Neural cell (in vitro differentiated cells): ENCODE measurements at regions not wholly inside any gene's neighbourhood (a gene's known extent, or its start where the extent isn't known, plus 50 kb on each side); places are given as distances from the start of the nearest gene placed in this dataset.

Source experiments
- H2AFZ ChIP-seq: fragments of 200-600, 300-800 bp; sonication (generic), shearing (Covaris generic); 2 replicates; pipeline ENCODE4 v1.6.0; 2014; ENCODE audit warnings: low read depth, mild to moderate bottlenecking, antibody characterized with exemption, low read length, moderate library complexity
- H3F3A ChIP-seq: fragments of 200-600 bp; shearing (Covaris generic); 2 replicates; pipeline ENCODE4 v1.6.1; 2016; ENCODE audit warnings: mild to moderate bottlenecking, moderate library complexity, mixed read lengths, antibody characterized with exemption, low read length; ENCODE audit not compliant: insufficient read depth, poor library complexity, severe bottlenecking
- H3K27ac ChIP-seq: fragments of 200-600, 300-800 bp; sonication (generic), shearing (Covaris generic); 2 replicates; pipeline ENCODE4 v1.5.1; 2014; ENCODE audit warnings: mild to moderate bottlenecking, low read length, moderate library complexity
- H3K27me3 ChIP-seq: fragments of 300-800, 200-600 bp; sonication (generic), shearing (Covaris generic); 2 replicates; pipeline ENCODE4 v1.6.0; 2014; ENCODE audit warnings: mild to moderate bottlenecking, low read depth, low read length, moderate library complexity; ENCODE audit not compliant: insufficient read depth
- H3K36me3 ChIP-seq: fragments of 300-800, 200-600 bp; sonication (generic), shearing (Covaris generic); 2 replicates; pipeline ENCODE4 v1.5.1; 2014; ENCODE audit warnings: mild to moderate bottlenecking, antibody characterized with exemption, low read length, moderate library complexity; ENCODE audit not compliant: insufficient read depth
- H3K4me2 ChIP-seq: fragments of 300-800, 200-600 bp; sonication (generic), shearing (Covaris generic); 2 replicates; pipeline ENCODE4 v1.6.0; 2014; ENCODE audit warnings: mild to moderate bottlenecking, low read length
- H3K4me3 ChIP-seq: fragments of 300-800, 200-600 bp; sonication (generic), shearing (Covaris generic); 2 replicates; pipeline ENCODE4 v1.5.1; 2014; ENCODE audit warnings: mild to moderate bottlenecking, low read length, moderate library complexity
- H3K79me2 ChIP-seq: fragments of 200-600 bp; shearing (Covaris generic); replicated peaks from 2 replicates; pipeline ENCODE4 v1.6.0; 2014; ENCODE audit warnings: mild to moderate bottlenecking, low read length, moderate library complexity; ENCODE audit not compliant: insufficient read depth
- H3K9ac ChIP-seq: fragments of 300-800, 200-600 bp; sonication (generic), shearing (Covaris generic); 2 replicates; pipeline ENCODE4 v1.6.1; 2016; ENCODE audit warnings: mild to moderate bottlenecking, low read length, mixed read lengths
- H3K9me2 ChIP-seq: fragments of 200-600 bp; shearing (Covaris generic); 2 replicates; pipeline ENCODE4 v1.6.1; 2016; ENCODE audit warnings: mild to moderate bottlenecking, low read length, mixed read lengths; ENCODE audit not compliant: insufficient read depth
- H3K9me3 ChIP-seq: fragments of 200-600, 300-800 bp; sonication (generic), shearing (Covaris generic); 2 replicates; pipeline ENCODE4 v1.6.1; 2016; ENCODE audit warnings: mild to moderate bottlenecking, mixed run types, low read length, moderate library complexity, mixed read lengths
- H4K20me1 ChIP-seq: fragments of 200-600 bp; shearing (Covaris generic); 2 replicates; pipeline ENCODE4 v1.6.1; 2016; ENCODE audit warnings: mild to moderate bottlenecking, mixed run types; ENCODE audit not compliant: insufficient read depth
- EP300 ChIP-seq: fragments of 450-650 bp; conservative IDR thresholded peaks from 2 replicates; pipeline ENCODE4 v1.6.1; 2014; ENCODE audit warnings: antibody characterized with exemption, mild to moderate bottlenecking, moderate library complexity; ENCODE audit not compliant: poor library complexity, severe bottlenecking
- EZH2 ChIP-seq: fragments of 200-600, 300-800 bp; shearing (Covaris generic), sonication (generic); IDR thresholded peaks from 2 replicates; pipeline ENCODE4 v1.6.1; 2014; ENCODE audit warnings: antibody characterized with exemption, low read length, borderline replicate concordance, mild to moderate bottlenecking; ENCODE audit not compliant: insufficient read depth, poor library complexity, severe bottlenecking
- MXI1 ChIP-seq: fragments of 450-650 bp; conservative IDR thresholded peaks from 2 replicates; pipeline ENCODE4 v1.6.1; 2014; ENCODE audit warnings: antibody characterized with exemption, mild to moderate bottlenecking; ENCODE audit not compliant: poor library complexity, severe bottlenecking
- POLR2AphosphoS5 ChIP-seq: IDR thresholded peaks from 2 replicates; pipeline ENCODE4 v1.6.1; 2012
- RAD21 ChIP-seq: fragments of 450-650 bp; conservative IDR thresholded peaks from 2 replicates; pipeline ENCODE4 v1.6.1; 2014; ENCODE audit warnings: antibody characterized with exemption, mild to moderate bottlenecking, moderate library complexity
- SMC3 ChIP-seq: fragments of 450-650 bp; conservative IDR thresholded peaks from 2 replicates; pipeline ENCODE4 v1.6.1; 2014; ENCODE audit warnings: antibody characterized with exemption, mild to moderate bottlenecking, moderate library complexity; ENCODE audit not compliant: poor library complexity
- TAF1 ChIP-seq: IDR thresholded peaks from 2 replicates; pipeline ENCODE4 v1.6.1; 2012; ENCODE audit warnings: low read depth
- TF ChIP-seq, protein P1 (sequence below): fragments of 450-650 bp; IDR thresholded peaks from 2 replicates; pipeline ENCODE4 v1.5.1; 2014; ENCODE audit warnings: antibody characterized with exemption, mild to moderate bottlenecking, moderate library complexity; ENCODE audit not compliant: poor library complexity, severe bottlenecking
- TF ChIP-seq, protein P2 (sequence below): IDR thresholded peaks from 2 replicates; pipeline ENCODE4 v1.6.1; 2012; ENCODE audit warnings: borderline replicate concordance

DNA sequence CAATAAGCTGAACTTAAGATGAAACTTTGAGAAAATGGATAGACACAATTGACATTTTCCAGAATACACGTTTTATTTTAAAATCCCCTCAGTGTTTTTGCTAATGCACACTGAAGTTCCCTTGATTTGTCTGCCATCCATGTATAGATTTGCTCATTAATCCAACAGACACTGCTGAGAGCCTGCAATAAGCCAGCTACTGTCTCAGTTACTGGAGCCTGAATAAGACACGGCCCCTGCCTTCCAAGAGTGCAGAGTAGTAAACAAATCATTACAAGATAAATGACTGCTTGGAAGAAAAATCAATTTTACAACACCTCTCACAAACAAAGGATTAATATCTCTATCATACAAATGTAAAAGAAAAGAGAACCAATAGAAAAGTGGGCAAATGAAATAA, 130.1 kb downstream of the TLR5 start:
- Histone ChIP-seq H4K20me1 (no peaks in the 10 kb centered on the region), H3F3A (no peaks in the 10 kb centered on the region), H3K9me2 (no peaks in the 10 kb centered on the region), H3K9ac (no peak overlapping the region), H3K9me3 (no peaks in the 10 kb centered on the region), H3K79me2 (no peaks in the 10 kb centered on the region), H3K36me3 (no peaks in the 10 kb centered on the region), H3K4me3 (no peak overlapping the region), H3K4me2 (no peak overlapping the region), H2AFZ (no peak overlapping the region), H3K27me3 (no peaks in the 10 kb centered on the region), H3K27ac (no peak overlapping the region)
- TF ChIP-seq TAF1 (no peak), POLR2AphosphoS5 (no peak), EZH2 (no peak), EP300 (no peak), SMC3 (no peak), RAD21 (no peak), MXI1 (no peak)
- TF ChIP-seq, protein P1, sequence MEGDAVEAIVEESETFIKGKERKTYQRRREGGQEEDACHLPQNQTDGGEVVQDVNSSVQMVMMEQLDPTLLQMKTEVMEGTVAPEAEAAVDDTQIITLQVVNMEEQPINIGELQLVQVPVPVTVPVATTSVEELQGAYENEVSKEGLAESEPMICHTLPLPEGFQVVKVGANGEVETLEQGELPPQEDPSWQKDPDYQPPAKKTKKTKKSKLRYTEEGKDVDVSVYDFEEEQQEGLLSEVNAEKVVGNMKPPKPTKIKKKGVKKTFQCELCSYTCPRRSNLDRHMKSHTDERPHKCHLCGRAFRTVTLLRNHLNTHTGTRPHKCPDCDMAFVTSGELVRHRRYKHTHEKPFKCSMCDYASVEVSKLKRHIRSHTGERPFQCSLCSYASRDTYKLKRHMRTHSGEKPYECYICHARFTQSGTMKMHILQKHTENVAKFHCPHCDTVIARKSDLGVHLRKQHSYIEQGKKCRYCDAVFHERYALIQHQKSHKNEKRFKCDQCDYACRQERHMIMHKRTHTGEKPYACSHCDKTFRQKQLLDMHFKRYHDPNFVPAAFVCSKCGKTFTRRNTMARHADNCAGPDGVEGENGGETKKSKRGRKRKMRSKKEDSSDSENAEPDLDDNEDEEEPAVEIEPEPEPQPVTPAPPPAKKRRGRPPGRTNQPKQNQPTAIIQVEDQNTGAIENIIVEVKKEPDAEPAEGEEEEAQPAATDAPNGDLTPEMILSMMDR, result no peak
- TF ChIP-seq, protein P2, sequence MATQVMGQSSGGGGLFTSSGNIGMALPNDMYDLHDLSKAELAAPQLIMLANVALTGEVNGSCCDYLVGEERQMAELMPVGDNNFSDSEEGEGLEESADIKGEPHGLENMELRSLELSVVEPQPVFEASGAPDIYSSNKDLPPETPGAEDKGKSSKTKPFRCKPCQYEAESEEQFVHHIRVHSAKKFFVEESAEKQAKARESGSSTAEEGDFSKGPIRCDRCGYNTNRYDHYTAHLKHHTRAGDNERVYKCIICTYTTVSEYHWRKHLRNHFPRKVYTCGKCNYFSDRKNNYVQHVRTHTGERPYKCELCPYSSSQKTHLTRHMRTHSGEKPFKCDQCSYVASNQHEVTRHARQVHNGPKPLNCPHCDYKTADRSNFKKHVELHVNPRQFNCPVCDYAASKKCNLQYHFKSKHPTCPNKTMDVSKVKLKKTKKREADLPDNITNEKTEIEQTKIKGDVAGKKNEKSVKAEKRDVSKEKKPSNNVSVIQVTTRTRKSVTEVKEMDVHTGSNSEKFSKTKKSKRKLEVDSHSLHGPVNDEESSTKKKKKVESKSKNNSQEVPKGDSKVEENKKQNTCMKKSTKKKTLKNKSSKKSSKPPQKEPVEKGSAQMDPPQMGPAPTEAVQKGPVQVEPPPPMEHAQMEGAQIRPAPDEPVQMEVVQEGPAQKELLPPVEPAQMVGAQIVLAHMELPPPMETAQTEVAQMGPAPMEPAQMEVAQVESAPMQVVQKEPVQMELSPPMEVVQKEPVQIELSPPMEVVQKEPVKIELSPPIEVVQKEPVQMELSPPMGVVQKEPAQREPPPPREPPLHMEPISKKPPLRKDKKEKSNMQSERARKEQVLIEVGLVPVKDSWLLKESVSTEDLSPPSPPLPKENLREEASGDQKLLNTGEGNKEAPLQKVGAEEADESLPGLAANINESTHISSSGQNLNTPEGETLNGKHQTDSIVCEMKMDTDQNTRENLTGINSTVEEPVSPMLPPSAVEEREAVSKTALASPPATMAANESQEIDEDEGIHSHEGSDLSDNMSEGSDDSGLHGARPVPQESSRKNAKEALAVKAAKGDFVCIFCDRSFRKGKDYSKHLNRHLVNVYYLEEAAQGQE, result no peak

GRCh38 chr1:223014142-223014873, 128.7 kb downstream of the TLR5 start:
- H3K36me3 ChIP-seq, result no peaks in the 10 kb centered on the region

More at GRCh38 chr1:223014142-223014873, 128.7 kb downstream of the TLR5 start:
- H3K79me2 ChIP-seq, result no peaks in the 10 kb centered on the region
- no peak overlapping the region for H3K4me2 ChIP-seq
- H3K4me3 ChIP-seq, result no peak overlapping the region
- TF ChIP-seq TAF1 (no peak), POLR2AphosphoS5 (no peak), RAD21 (no peak), EP300 (no peak), MXI1 (no peak), EZH2 (no peak), SMC3 (no peak)
- TF ChIP-seq, protein P1, result no peak
- TF ChIP-seq, protein P2, result no peak
- no peak overlapping the region for H3K9ac ChIP-seq
- no peaks in the 10 kb centered on the region for H3K27me3 ChIP-seq
- H3K9me2 ChIP-seq, result no peaks in the 10 kb centered on the region
- no peaks in the 10 kb centered on the region for H4K20me1 ChIP-seq
- no peaks in the 10 kb centered on the region for H3K9me3 ChIP-seq
- H2AFZ ChIP-seq, result no peak overlapping the region
- no peak overlapping the region for H3K27ac ChIP-seq
- H3F3A ChIP-seq, result no peaks in the 10 kb centered on the region
